Neural progenitor cell (in vitro differentiated cells): ENCODE measurements at regions not wholly inside any gene's neighbourhood (a gene's known extent, or its start where the extent isn't known, plus 50 kb on each side); places are given as distances from the start of the nearest gene placed in this dataset.

Experiments used
- DNase-seq: peaks from one replicate; pipeline ENCODE4 v3.0.0-alpha.2; 2016; ENCODE audit warnings: low spot score
- H2AFZ ChIP-seq: fragments of 200-600 bp; sonication (generic); replicated peaks from 2 replicates; pipeline ENCODE4 v1.6.1; 2016; ENCODE audit warnings: antibody characterized with exemption
- H3F3A ChIP-seq: fragments of 200-600 bp; sonication (generic); 2 replicates; pipeline ENCODE4 v1.6.1; 2016; ENCODE audit warnings: antibody characterized with exemption, low read depth
- H3K27ac ChIP-seq: fragments of 200-600 bp; sonication (generic); 2 replicates; pipeline ENCODE4 v1.5.1; 2016; ENCODE audit warnings: mild to moderate bottlenecking
- H3K27me3 ChIP-seq: fragments of 200-600 bp; sonication (generic); 2 replicates; pipeline ENCODE4 v1.6.1; 2016; ENCODE audit warnings: mild to moderate bottlenecking, moderate library complexity
- H3K36me3 ChIP-seq: fragments of 200-600 bp; sonication (generic); 2 replicates; pipeline ENCODE4 v1.5.1; 2016
- H3K4me1 ChIP-seq: fragments of 200-600 bp; sonication (generic); 2 replicates; pipeline ENCODE4 v1.6.1; 2016; ENCODE audit warnings: mixed run types
- H3K4me2 ChIP-seq: fragments of 200-600 bp; sonication (generic); 2 replicates; pipeline ENCODE4 v1.6.1; 2016
- H3K4me3 ChIP-seq: fragments of 200-600 bp; sonication (generic); 2 replicates; pipeline ENCODE4 v1.5.1; 2016
- H3K79me2 ChIP-seq: fragments of 200-600 bp; sonication (generic); 2 replicates; pipeline ENCODE4 v1.6.1; 2016; ENCODE audit warnings: low read depth
- H3K9ac ChIP-seq: fragments of 200-600 bp; sonication (generic); 2 replicates; pipeline ENCODE4 v1.6.1; 2016
- H3K9me3 ChIP-seq: fragments of 200-600 bp; sonication (generic); 2 replicates; pipeline ENCODE4 v1.5.1; 2016; ENCODE audit warnings: low read depth
- H4K20me1 ChIP-seq: fragments of 200-600 bp; sonication (generic); 2 replicates; pipeline ENCODE4 v1.6.1; 2016; ENCODE audit warnings: low read depth
- H3K27ac Mint-ChIP-seq: 3 replicates; pipeline ENCODE4 v1.8.0; 2021; ENCODE audit warnings: mixed read lengths
- H3K27me3 Mint-ChIP-seq: 2 replicates; pipeline ENCODE4 v1.8.0; 2022; ENCODE audit warnings: low read depth, mild to moderate bottlenecking, inconsistent platforms, moderate library complexity, mixed read lengths; ENCODE audit not compliant: insufficient read depth
- H3K36me3 Mint-ChIP-seq: 3 replicates; pipeline ENCODE4 v1.8.0; 2021; ENCODE audit warnings: mixed read lengths
- H3K4me1 Mint-ChIP-seq: 3 replicates; pipeline ENCODE4 v1.8.0; 2021; ENCODE audit warnings: mixed read lengths
- H3K4me3 Mint-ChIP-seq: 3 replicates; pipeline ENCODE4 v1.8.0; 2021; ENCODE audit warnings: mild to moderate bottlenecking, moderate library complexity, mixed read lengths
- H3K9me3 Mint-ChIP-seq: 3 replicates; pipeline ENCODE4 v1.8.0; 2020; ENCODE audit warnings: mixed read lengths
- EZH2 ChIP-seq: fragments of 200-600 bp; sonication (generic); IDR thresholded peaks from 2 replicates; pipeline ENCODE4 v1.6.1; 2017; ENCODE audit warnings: antibody characterized with exemption, mild to moderate bottlenecking, moderate library complexity
- EZH2phosphoT487 ChIP-seq: fragments of 200-600 bp; sonication (generic); IDR thresholded peaks from 2 replicates; pipeline ENCODE4 v1.6.1; 2017; ENCODE audit warnings: antibody characterized with exemption
- TF ChIP-seq, protein P1 (sequence below): fragments of 200-600 bp; sonication (generic); IDR thresholded peaks from 2 replicates; pipeline ENCODE4 v1.5.1; 2017; ENCODE audit warnings: antibody characterized with exemption, mild to moderate bottlenecking

DNA sequence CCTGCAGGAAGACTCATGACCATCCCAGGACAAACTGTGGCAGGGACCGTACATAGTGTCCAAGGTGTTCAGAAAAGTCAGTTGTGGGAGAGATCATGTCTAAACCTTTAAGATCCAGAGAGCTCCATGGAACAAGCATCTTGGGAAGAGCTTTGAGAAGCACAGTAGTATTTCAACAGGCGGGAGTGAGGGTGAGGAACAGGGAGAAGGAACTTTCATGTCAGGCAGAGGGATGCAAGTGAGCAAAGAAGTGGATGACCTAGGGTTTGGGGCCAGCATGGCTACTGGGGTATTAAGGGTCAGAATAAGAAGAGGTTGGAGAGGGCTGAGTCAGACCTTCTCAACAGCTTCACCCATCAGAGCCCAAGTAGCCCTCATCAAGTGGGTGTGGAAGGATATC is 147.9 kb upstream of the ETV3 start:
- H3K27ac ChIP-seq: no peak overlapping the region
- H3K4me2 ChIP-seq: no peak overlapping the region
- no peaks in the 10 kb centered on the region for H3K36me3 ChIP-seq
- no peaks in the 10 kb centered on the region for H4K20me1 ChIP-seq
- H3K27me3 Mint-ChIP-seq: peaks cover 14% of the 10 kb centered on the region
- H3K4me3 ChIP-seq: no peak overlapping the region
- H3K4me1 Mint-ChIP-seq: no peaks in the 10 kb centered on the region
- no peaks in the 10 kb centered on the region for H3K9me3 ChIP-seq
- DNase-seq: no peak
- no peak overlapping the region for H3K9ac ChIP-seq
- H3F3A ChIP-seq: no peaks in the 10 kb centered on the region
- H3K27me3 ChIP-seq: no peaks in the 10 kb centered on the region
- H3K79me2 ChIP-seq: no peaks in the 10 kb centered on the region
- no peak for TF ChIP-seq EZH2phosphoT487
- TF ChIP-seq, protein P1, sequence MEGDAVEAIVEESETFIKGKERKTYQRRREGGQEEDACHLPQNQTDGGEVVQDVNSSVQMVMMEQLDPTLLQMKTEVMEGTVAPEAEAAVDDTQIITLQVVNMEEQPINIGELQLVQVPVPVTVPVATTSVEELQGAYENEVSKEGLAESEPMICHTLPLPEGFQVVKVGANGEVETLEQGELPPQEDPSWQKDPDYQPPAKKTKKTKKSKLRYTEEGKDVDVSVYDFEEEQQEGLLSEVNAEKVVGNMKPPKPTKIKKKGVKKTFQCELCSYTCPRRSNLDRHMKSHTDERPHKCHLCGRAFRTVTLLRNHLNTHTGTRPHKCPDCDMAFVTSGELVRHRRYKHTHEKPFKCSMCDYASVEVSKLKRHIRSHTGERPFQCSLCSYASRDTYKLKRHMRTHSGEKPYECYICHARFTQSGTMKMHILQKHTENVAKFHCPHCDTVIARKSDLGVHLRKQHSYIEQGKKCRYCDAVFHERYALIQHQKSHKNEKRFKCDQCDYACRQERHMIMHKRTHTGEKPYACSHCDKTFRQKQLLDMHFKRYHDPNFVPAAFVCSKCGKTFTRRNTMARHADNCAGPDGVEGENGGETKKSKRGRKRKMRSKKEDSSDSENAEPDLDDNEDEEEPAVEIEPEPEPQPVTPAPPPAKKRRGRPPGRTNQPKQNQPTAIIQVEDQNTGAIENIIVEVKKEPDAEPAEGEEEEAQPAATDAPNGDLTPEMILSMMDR: no peak
- TF ChIP-seq EZH2: no peak
- no peaks in the 10 kb centered on the region for H3K36me3 Mint-ChIP-seq
- H2AFZ ChIP-seq: no peak overlapping the region
- no peaks in the 10 kb centered on the region for H3K9me3 Mint-ChIP-seq
- no peak overlapping the region for H3K27ac Mint-ChIP-seq
- H3K4me1 ChIP-seq: no peaks in the 10 kb centered on the region
- H3K4me3 Mint-ChIP-seq: no peak overlapping the region

DNA sequence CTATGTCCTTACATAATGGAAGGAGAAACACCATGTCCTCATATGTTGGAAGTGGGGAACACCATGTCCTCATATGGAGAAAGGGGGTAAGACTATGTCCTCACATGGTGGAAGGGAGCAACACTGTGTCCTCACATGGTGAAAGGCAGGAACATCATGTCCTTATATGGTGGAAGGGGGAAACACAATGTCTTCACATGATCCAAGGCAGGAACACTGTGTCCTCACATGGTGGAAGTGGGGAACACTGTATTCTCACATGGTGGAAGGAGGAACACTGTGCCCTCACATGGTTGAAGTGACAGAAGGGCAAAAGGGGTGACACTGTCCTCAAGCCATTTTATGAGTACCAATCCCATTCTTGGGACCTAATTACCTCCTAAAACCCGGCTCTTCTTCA is 146.3 kb upstream of the ETV3 start:
- no peaks in the 10 kb centered on the region for H3K4me1 ChIP-seq
- no peaks in the 10 kb centered on the region for H3K36me3 Mint-ChIP-seq
- TF ChIP-seq, protein P1: no peak
- TF ChIP-seq EZH2phosphoT487 (no peak), EZH2 (no peak)

DNA sequence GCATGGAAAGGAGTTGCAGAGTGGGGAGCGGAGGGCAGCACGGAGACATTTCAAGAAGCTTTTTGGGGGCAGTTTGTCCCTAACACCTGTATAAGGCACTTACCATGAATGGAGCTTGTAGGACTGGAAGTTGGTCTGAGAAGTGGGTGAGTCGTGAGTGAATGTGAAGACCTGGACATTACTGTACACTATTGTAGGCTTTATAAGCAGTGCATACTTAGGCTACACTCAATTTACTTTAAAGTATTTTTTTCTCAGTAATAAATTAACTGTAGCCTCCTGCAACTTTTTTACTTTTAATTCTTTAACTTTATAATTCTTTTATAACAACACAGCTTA is 141.6 kb upstream of the ETV3 start:
- Histone ChIP-seq H3K4me2 (no peak overlapping the region), H4K20me1 (no peaks in the 10 kb centered on the region), H3F3A (no peaks in the 10 kb centered on the region), H3K9me3 (no peaks in the 10 kb centered on the region), H3K36me3 (no peaks in the 10 kb centered on the region), H2AFZ (no peak overlapping the region), H3K4me1 (peaks cover 12% of the 10 kb centered on the region), H3K27me3 (no peaks in the 10 kb centered on the region), H3K27ac (no peak overlapping the region), H3K4me3 (no peak overlapping the region), H3K9ac (no peak overlapping the region), H3K79me2 (no peaks in the 10 kb centered on the region)
- H3K4me1 Mint-ChIP-seq: no peaks in the 10 kb centered on the region
- no peaks in the 10 kb centered on the region for H3K27me3 Mint-ChIP-seq
- no peak overlapping the region for H3K4me3 Mint-ChIP-seq
- no peak for DNase-seq
- TF ChIP-seq EZH2phosphoT487: no peak
- TF ChIP-seq, protein P1: no peak
- TF ChIP-seq EZH2: no peak
- no peaks in the 10 kb centered on the region for H3K36me3 Mint-ChIP-seq
- H3K27ac Mint-ChIP-seq: no peak overlapping the region
- H3K9me3 Mint-ChIP-seq: no peaks in the 10 kb centered on the region

More for the DNA sequence above, 146.3 kb upstream of the ETV3 start:
- H3K27me3 ChIP-seq: no peaks in the 10 kb centered on the region
- H3K27ac ChIP-seq: no peak overlapping the region
- no peak overlapping the region for H3K4me3 ChIP-seq
- H3K79me2 ChIP-seq: no peaks in the 10 kb centered on the region
- H3K36me3 ChIP-seq: no peaks in the 10 kb centered on the region
- H2AFZ ChIP-seq: no peak overlapping the region
- Mint-ChIP-seq H3K27ac (no peak overlapping the region), H3K4me3 (no peak overlapping the region), H3K4me1 (no peaks in the 10 kb centered on the region), H3K27me3 (peaks cover 11% of the 10 kb centered on the region), H3K9me3 (no peaks in the 10 kb centered on the region)
- no peaks in the 10 kb centered on the region for H3F3A ChIP-seq
- no peak overlapping the region for H3K9ac ChIP-seq
- no peak for DNase-seq
- no peaks in the 10 kb centered on the region for H3K9me3 ChIP-seq
- no peak overlapping the region for H3K4me2 ChIP-seq
- no peaks in the 10 kb centered on the region for H4K20me1 ChIP-seq
